Calu3 (cell line): ENCODE measurements at regions not wholly inside any gene's neighbourhood (a gene's known extent, or its start where the extent isn't known, plus 50 kb on each side); places are given as distances from the start of the nearest gene placed in this dataset.

Experiments used
- BruUV-seq: library from RNA; stranded (reverse); fragments of 400-500 nt; replicated peaks from 2 replicates; lab custom pipeline; 2021; lab: Mats Ljungman, UMichigan
- CTCF ChIA-PET: fragments of 300-600 bp; sonication (Branson Sonifier 250); formaldehyde crosslinking; loops from one replicate; lab custom pipeline; 2022; ENCODE audit warnings: antibody characterized with exemption; lab: Charles Lee
- DNase-seq: peaks from one replicate; pipeline ENCODE4 v3.0.0; 2022
- H3K27ac Mint-ChIP-seq: one replicate; pipeline ENCODE4 v1.8.0; 2022; ENCODE audit warnings: mixed read lengths; ENCODE audit not compliant: unreplicated experiment
- H3K27me3 Mint-ChIP-seq: one replicate; pipeline ENCODE4 v1.8.0; 2022; ENCODE audit warnings: mixed read lengths; ENCODE audit not compliant: unreplicated experiment
- H3K36me3 Mint-ChIP-seq: one replicate; pipeline ENCODE4 v1.8.0; 2022; ENCODE audit warnings: mild to moderate bottlenecking, moderate library complexity, mixed read lengths; ENCODE audit not compliant: insufficient read depth, unreplicated experiment
- H3K4me1 Mint-ChIP-seq: one replicate; pipeline ENCODE4 v1.8.0; 2022; ENCODE audit warnings: mild to moderate bottlenecking, low read depth, mixed read lengths; ENCODE audit not compliant: unreplicated experiment
- H3K4me3 Mint-ChIP-seq: one replicate; pipeline ENCODE4 v1.8.0; 2022; ENCODE audit warnings: mild to moderate bottlenecking, low read depth, moderate library complexity, mixed read lengths; ENCODE audit not compliant: unreplicated experiment
- H3K9me3 Mint-ChIP-seq: one replicate; pipeline ENCODE4 v1.8.0; 2022; ENCODE audit warnings: low read depth, mixed read lengths; ENCODE audit not compliant: unreplicated experiment
- CTCF ChIP-seq: fragments of 200-600 bp; IDR thresholded peaks from one replicate; pipeline ENCODE4 v1.8.0; 2022; ENCODE audit warnings: antibody characterized with exemption; ENCODE audit not compliant: unreplicated experiment
- intact Hi-C: fragments of 100-400 bp; cut with micrococcal nuclease; formaldehyde crosslinking; loops from one replicate; pipeline ENCODE4 v1.10.0; 2022; ENCODE audit not compliant: unreplicated experiment

DNA sequence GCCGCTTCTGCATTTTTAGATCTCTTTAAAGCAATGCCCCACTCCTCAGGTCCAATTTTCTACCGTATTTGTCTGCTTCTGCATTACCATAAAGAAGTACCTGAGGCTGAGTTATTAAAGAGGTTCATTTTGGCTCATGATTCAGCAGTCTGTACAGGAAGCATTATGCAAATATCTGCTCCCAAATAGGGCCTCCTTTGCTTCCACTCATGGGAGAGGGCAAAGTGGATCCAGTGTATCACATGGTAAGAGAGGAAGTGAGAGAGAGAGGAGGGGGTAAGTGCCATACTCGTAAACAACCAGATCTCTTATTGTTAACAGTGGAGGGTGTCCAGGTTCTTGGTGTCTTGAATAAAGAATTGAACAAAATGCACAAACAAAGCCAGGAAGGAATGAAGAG, 316.1 kb upstream of the SEL1L start:
- no peak for DNase-seq
- no TSS peak for BruUV-seq
- H3K9me3 Mint-ChIP-seq, result peaks cover 14% of the 10 kb centered on the region

GRCh38 chr14:81855007-81855406, 321.4 kb upstream of the SEL1L start:
- no TSS peak for BruUV-seq
- Mint-ChIP-seq H3K4me1 (no peaks in the 10 kb centered on the region), H3K27ac (no peak overlapping the region), H3K36me3 (no peaks in the 10 kb centered on the region), H3K27me3 (no peaks in the 10 kb centered on the region), H3K4me3 (no peak overlapping the region), H3K9me3 (peaks cover 15% of the 10 kb centered on the region)
- CTCF ChIA-PET, result no interaction called here
- intact Hi-C loops, result no loop called here
- no peak for TF ChIP-seq CTCF
- DNase-seq, result no peak

More for the DNA sequence above, 316.1 kb upstream of the SEL1L start:
- CTCF ChIA-PET, result no interaction called here
- intact Hi-C loops, result no loop called here
- H3K4me3 Mint-ChIP-seq, result no peak overlapping the region
- no peaks in the 10 kb centered on the region for H3K4me1 Mint-ChIP-seq
- H3K27ac Mint-ChIP-seq, result no peak overlapping the region
- no peaks in the 10 kb centered on the region for H3K36me3 Mint-ChIP-seq
- TF ChIP-seq CTCF, result no peak
- H3K27me3 Mint-ChIP-seq, result no peaks in the 10 kb centered on the region

- intact Hi-C loops, result no loop called here
- Mint-ChIP-seq H3K36me3 (no peaks in the 10 kb centered on the region), H3K27me3 (no peaks in the 10 kb centered on the region), H3K9me3 (peaks cover 15% of the 10 kb centered on the region), H3K27ac (no peak overlapping the region), H3K4me3 (no peak overlapping the region), H3K4me1 (no peaks in the 10 kb centered on the region)
- no peak for DNase-seq
- CTCF ChIA-PET, result no interaction called here
- BruUV-seq, result no TSS peak
- TF ChIP-seq CTCF, result no peak
Observed at GRCh38 chr14:81859046-81859445, 325.4 kb upstream of the SEL1L start.

- H3K4me1 Mint-ChIP-seq, result no peaks in the 10 kb centered on the region
- intact Hi-C loops, result no loop called here
- H3K4me3 Mint-ChIP-seq, result no peak overlapping the region
- no peaks in the 10 kb centered on the region for H3K36me3 Mint-ChIP-seq
- H3K27me3 Mint-ChIP-seq, result no peaks in the 10 kb centered on the region
- BruUV-seq, result no TSS peak
- no peak for DNase-seq
- TF ChIP-seq CTCF, result no peak
- no peak overlapping the region for H3K27ac Mint-ChIP-seq
- CTCF ChIA-PET, result no interaction called here
- H3K9me3 Mint-ChIP-seq, result peaks cover 7% of the 10 kb centered on the region
Observed at GRCh38 chr14:81868172-81868571, 334.5 kb upstream of the SEL1L start.
